Activated naive CD4-positive, alpha-beta T cell (primary cell): ENCODE measurements at regions not wholly inside any gene's neighbourhood (a gene's known extent, or its start where the extent isn't known, plus 50 kb on each side); places are given as distances from the start of the nearest gene placed in this dataset.

Source experiments
- DNase-seq, 4 experiments: peaks; one replicate each; lab custom pipeline; 2025; lab: John Stamatoyannopoulos, UW

GRCh38 chr13:22189176-22190048, 518.5 kb downstream of the FGF9 start:
- no peak for DNase-seq

DNA sequence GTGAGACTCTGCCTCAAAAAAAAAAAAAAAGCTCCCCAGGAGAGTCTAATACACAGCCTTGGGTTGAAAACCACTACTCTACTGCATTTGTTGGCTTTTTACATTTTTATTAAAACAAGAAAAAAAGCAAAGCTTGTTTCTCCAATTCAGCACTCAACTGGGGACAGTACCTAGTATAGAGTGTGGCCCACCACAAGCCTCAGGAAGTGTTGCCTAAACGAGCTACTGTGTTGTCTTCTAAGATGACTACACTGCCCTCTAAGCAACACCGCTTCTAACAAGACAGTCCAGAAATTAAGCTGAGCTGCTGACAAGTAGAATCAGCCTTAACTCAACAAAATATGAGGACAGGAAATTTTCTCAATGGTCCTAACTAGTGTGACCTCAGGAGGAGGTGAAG, 522.2 kb downstream of the FGF9 start:
- no peak for DNase-seq

DNA sequence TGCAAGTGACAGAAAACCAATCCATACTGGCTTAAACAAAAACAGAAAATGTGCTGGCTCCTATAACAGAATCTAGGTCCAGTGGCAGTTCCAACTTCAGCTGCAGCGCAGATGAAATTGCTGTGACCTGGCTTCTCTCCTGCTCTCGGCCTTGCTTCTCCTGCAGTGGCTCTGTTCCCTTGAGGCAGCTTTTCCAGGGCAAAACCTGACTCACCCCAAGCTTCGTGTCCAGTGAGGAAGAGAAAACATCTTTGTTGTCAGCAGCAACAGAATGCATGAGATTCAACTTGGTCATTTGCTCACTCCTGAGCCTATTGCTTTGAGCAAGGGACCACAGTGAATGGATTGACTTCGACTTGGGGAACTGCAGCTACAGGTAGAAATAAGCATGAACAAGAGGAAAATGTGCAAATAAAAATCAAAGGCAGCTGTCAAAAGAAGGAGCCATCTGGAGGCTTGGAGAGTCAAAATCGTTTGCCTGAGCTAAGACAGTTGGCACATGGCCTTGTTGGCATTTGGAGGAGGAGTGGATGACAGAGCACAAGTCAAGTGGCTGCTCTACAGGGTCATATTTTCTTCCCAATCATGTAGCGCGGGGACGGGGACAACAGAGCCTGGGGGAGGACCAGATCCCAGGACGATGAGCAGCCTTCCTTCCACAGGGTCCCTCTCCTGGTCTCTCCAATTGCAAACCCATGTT, 523.4 kb downstream of the FGF9 start:
- no peak for DNase-seq

DNA sequence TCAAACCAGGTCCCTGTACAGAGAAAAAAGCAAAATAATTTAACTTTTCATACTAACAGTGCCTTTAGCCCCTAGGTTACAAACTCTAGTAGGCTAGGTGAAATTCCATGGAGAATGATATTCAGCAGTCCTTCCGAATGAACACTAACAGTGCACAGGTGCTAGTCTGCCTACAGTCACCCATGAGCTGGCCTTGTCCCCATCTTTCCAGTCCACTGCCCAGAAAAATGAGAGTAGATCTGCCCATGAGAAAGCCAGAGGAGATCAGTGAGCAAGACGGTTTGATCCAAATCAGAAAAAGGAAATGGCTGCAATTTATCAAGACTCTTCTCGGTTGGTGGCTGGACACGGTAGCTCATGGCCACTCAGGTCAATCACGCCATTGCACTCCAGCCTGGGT, 524.9 kb downstream of the FGF9 start:
- DNase-seq = no peak

GRCh38 chr13:22196777-22197176, 525.9 kb downstream of the FGF9 start:
- DNase-seq = no peak

GRCh38 chr13:22198001-22198400, 527.1 kb downstream of the FGF9 start:
- DNase-seq = no peak

GRCh38 chr13:22198641-22199217, 527.9 kb downstream of the FGF9 start:
- DNase-seq = no peak

DNA sequence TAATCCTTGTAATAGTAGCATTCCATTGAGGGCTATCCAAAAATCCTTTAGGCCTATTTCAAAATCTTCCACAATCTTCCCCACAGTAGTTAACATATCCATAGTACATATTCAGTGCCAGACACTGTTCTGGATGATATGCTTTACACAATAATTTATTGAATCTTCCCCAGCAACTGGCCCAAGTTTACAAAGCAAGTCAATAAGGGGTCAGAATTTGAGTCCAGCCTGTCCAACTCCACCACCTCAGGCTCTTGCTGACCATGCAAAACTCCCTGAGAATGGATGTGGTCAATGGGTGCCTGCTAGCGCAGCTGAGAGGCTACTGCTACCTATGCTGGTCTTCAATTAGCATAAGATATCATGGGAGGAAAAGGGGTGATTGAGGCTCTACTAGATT, 529.6 kb downstream of the FGF9 start:
- no peak for DNase-seq

DNA sequence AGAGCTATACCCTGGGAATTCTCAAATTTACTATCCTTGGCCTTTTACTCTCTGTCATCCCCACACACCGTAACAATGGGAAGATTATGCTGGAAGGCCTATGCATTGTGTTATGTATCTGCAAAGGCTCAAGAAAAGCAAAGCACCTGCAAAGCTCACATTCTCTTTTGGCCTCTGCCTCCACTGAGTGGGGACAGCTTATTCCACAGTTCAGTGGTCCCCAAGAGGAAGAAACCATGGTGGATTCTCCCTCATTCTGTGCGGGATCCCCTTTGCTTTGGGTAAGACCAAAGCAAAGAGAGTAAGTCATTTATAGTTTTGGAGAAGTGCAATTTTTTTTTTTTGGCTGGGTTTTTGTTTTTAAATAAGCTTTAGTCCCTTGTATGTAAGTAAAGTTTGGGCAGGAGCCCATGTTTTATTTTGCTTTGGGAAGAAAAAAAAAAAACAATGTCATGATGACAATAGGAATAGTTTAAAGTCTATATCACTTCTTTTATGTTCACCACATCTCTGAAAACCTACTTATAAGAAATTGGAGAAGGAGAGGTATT, 530.6 kb downstream of the FGF9 start:
- DNase-seq = no peak

GRCh38 chr13:22210134-22210930, 539.5 kb downstream of the FGF9 start:
- DNase-seq = no peak

DNA sequence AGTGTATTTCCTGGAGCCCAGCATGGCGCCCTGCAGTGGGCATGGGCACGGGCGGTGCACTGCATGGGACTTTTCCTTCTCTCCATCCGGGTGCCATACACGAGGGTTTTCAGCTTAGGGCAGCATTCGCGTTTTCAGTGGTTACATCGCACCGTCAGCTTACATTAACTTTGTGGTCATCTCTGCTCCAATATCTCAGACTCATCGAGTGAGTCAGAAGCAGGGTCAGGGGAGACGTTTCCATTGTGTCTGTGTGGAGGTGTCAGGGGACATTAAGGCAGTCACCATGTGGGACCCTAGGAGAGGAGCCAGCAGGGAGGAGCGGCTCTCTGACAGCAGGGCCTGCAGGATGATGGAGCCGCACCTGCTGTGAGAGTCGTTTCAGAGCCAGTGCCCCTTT, 541.0 kb downstream of the FGF9 start:
- DNase-seq = no peak

GRCh38 chr13:22212576-22212975, 541.7 kb downstream of the FGF9 start:
- DNase-seq = no peak

DNA sequence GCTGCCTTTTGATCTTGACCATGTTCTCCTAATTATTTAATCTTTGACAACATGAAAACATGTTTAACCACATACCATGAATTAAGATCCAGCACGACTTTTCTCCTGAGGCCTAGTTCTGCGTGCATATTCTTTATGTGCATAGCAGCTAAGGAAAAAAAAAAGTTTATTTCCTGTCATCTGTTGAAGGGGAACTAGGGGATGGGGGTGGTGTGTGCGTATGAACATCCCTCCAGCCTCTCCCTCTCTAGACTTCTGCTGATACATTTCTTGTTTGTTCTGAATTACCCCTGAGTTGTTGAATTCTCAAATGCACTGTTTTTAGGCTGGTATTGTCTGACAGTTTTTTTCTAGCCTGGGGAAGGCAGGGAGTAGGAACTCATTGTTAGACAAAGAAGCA, 543.3 kb downstream of the FGF9 start:
- no peak for DNase-seq

DNA sequence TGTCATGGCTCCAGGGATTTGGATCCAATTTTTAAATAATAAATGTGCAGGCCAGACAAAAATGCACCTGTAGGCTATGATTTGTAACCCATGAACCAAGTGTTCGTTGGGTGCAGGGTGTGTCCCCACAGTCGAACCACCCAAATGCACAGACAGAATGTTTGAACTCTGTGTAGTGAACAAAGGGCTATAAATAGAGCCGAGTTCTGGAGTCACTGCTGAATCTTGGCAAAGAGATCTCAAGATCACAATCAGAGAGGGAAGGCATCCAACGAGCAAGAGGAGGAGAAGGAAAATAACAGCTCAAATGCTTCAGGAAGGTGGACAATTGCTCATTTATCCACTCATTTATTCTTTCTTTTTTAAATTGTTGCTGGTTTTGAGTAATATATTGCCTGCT, 547.9 kb downstream of the FGF9 start:
- DNase-seq = no peak

DNA sequence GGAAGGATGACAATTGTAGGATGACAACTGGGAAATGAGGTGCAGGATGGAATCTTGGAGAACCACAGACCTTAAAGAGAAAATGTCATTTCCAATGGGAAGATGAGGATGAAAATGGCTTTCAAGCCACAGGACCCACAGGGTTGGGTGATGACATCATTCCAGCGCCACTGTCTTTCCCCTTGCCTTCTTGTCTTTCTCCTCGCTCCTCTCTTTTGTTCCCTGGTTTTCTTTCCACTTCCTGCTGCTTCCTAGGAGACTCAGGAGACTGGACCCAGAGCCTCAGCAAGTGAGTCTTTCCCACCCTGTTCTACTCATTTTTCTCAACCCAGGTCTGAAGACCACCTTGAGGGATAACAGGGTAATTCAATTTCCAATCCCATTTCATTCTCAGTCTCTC, 548.8 kb downstream of the FGF9 start:
- DNase-seq = no peak

DNA sequence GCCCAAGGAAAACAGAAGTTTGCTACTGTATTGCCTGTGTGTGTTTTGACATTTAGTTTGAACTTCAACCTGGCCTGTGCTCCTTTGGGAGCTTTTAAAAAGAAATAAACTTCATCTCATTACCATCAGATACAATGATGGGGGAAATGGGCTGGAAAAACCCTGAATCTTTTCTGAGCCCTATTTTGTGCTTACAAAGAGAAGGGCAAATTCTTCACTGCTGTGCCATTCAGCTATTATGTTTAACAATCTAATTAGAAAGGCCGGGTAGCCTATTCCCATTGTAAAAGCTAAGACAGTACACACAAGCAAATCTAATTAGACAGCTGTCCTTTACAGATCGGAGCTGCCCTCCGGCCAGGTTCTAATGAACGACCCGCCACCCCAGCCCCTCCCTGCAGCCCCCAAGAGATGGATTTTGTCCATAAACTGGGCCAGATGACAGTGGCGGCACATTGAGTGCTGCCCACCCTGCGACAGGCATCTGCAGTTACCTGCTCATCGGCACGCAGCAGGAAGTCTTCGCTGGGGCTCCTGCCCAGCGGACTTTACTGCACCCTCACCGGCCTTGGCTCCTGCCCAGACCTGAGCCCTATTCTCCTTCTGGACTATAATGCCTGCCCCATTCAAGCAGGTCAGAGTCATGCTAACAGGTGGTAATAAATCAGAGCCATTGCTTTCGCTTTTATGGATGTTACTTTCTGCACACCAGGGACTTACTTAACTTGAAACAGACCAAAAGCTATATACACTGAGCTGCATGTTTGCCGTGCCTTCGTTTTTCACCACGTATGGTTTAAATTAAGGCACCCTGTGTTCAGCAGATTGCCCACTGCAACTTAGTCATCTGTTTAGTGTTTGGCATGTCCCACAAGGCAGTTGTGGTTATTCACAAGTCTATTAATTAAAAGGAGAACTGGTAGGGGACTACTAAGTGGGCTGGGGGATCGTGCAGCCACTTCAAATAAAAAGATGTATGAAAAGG, 549.6 kb downstream of the FGF9 start:
- no peak for DNase-seq

DNA sequence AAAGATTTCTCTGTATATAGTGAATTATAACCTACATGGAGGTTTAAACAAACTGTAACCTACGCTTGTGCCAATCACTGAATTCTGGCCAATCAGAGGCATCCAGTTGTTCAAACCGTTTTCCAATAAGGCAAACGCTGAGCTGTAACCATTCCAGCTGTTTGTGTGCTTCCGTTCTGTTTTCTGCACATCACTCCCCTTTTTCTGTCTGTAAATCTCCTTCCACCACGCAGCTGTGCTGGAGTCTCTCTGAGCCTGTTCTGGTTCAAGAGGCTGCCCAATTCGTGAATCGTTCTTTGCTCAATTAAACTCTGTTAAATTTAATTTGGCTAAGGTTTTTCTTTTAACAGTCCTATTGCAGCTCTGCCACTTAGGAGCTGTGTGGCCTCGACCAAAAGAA, 552.5 kb downstream of the FGF9 start:
- no peak for DNase-seq

GRCh38 chr13:22226086-22226485, 555.2 kb downstream of the FGF9 start:
- no peak for DNase-seq

DNA sequence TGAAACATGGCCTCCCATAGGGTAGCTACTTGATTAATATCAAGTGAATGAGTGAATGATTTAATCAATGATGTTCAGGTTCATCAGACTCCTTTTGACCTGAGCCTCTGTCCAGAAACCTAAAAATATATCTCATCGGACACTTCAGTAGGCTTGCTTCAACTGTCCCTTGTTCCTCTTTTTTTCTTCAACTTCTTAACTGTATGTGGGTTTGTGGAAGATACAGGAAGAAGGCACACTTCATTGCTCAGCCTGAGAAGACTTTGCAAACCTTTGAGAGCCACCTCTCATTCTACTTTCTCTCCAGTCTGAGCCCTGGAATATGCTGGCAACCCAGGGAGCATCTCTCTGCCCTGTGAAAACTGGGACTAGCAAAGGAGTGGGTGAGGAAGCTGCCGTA, 557.0 kb downstream of the FGF9 start:
- DNase-seq = no peak

DNA sequence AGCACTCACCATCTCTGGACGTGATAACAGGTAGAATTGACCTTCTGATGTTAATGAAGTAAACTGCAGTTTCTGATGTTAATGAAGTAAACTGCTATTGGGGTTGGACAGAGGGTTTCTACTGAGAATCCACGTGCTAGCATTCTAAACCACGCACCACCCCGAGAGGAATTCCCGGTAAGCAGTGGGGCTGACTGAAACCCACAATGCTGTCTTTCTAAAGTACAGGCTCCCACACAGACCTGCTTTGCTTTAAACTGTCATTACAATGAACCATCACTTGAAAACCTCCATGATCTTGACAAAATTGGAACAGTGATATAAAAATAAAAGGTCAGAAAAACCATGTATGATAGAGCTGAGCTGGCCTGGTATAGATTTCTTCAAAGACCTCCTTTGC, 559.0 kb downstream of the FGF9 start:
- no peak for DNase-seq

GRCh38 chr13:22232186-22232585, 561.3 kb downstream of the FGF9 start:
- no peak for DNase-seq
